ENCODE measurements at regions not wholly inside any gene's neighbourhood (a gene's known extent, or its start where the extent isn't known, plus 50 kb on each side); places are given as distances from the start of the nearest gene placed in this dataset.

DNA sequence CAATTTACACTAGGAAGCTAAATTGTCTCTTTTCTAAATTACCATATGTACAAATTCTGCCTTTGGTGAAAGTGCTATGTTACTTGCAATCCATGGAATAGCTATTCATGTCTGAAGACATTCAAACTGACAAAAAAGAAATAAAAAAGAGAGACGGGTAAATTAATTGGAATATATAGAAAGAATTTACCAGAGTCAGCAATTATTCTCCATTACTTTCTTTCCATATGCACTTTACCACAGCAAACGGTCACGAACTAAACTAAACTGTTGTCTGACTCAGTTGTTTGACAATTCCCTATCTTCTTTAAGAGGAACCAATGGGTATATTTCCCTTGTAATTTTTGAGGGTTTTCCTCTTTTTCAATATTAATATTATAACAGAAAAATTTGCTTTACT, 85.7 kb downstream of the HOXA1 start:
- TF ChIP-seq, protein P1, sequence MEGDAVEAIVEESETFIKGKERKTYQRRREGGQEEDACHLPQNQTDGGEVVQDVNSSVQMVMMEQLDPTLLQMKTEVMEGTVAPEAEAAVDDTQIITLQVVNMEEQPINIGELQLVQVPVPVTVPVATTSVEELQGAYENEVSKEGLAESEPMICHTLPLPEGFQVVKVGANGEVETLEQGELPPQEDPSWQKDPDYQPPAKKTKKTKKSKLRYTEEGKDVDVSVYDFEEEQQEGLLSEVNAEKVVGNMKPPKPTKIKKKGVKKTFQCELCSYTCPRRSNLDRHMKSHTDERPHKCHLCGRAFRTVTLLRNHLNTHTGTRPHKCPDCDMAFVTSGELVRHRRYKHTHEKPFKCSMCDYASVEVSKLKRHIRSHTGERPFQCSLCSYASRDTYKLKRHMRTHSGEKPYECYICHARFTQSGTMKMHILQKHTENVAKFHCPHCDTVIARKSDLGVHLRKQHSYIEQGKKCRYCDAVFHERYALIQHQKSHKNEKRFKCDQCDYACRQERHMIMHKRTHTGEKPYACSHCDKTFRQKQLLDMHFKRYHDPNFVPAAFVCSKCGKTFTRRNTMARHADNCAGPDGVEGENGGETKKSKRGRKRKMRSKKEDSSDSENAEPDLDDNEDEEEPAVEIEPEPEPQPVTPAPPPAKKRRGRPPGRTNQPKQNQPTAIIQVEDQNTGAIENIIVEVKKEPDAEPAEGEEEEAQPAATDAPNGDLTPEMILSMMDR (IDR thresholded peaks at IDR 0.05) = no peak
- no peak for TF ChIP-seq POLR2A (IDR thresholded peaks at IDR 0.05)
